ENCODE measurements at regions not wholly inside any gene's neighbourhood (a gene's known extent, or its start where the extent isn't known, plus 50 kb on each side); places are given as distances from the start of the nearest gene placed in this dataset.

- TF ChIP-seq EZH2phosphoT487 (conservative IDR thresholded peaks at IDR 0.05; ENCODE audit: low read length) (no peak), CTCF (IDR thresholded peaks at IDR 0.05; ENCODE audit: insufficient read depth, low read length, poor library complexity, severe bottlenecking) (no peak)
Observed at GRCh38 chr2:238747114-238747513, 100.8 kb upstream of the TWIST2 start.

GRCh38 chr2:238747557-238747956, 100.3 kb upstream of the TWIST2 start:
- H3K4me3 ChIP-seq (ENCODE audit: insufficient read depth, low read length, poor library complexity, severe bottlenecking): no peak overlapping the region
- no peaks in the 10 kb centered on the region for H3K9me3 ChIP-seq (ENCODE audit: insufficient read depth, low read length)
- H3K27ac ChIP-seq (ENCODE audit: low read depth, low read length): no peak overlapping the region
- no peak overlapping the region for H2AFZ ChIP-seq (ENCODE audit: low read depth, low read length, severe bottlenecking)
- H3K4me2 ChIP-seq (ENCODE audit: low read depth, low read length, poor library complexity, severe bottlenecking): no peak overlapping the region
- TF ChIP-seq CTCF (IDR thresholded peaks at IDR 0.05; ENCODE audit: insufficient read depth, low read length, poor library complexity, severe bottlenecking): no peak
- TF ChIP-seq EZH2phosphoT487 (conservative IDR thresholded peaks at IDR 0.05; ENCODE audit: low read length): no peak
- no peaks in the 10 kb centered on the region for H3K9me2 ChIP-seq (replicated peaks; ENCODE audit: insufficient read depth, low read length)
- H3K9ac ChIP-seq (ENCODE audit: low read length): no peak overlapping the region
- H4K20me1 ChIP-seq (ENCODE audit: low read depth, low read length): no peaks in the 10 kb centered on the region
- H3K27me3 ChIP-seq (ENCODE audit: low read length): no peaks in the 10 kb centered on the region
- no peaks in the 10 kb centered on the region for H3K79me2 ChIP-seq (ENCODE audit: insufficient read depth, low read length)
- H3K36me3 ChIP-seq (ENCODE audit: low read length): no peaks in the 10 kb centered on the region
- H3F3A ChIP-seq (ENCODE audit: insufficient read depth): no peaks in the 10 kb centered on the region

More at GRCh38 chr2:238747114-238747513, 100.8 kb upstream of the TWIST2 start:
- Histone ChIP-seq H3K36me3 (ENCODE audit: low read length) (no peaks in the 10 kb centered on the region), H3K27me3 (ENCODE audit: low read length) (no peaks in the 10 kb centered on the region), H3K79me2 (ENCODE audit: insufficient read depth, low read length) (no peaks in the 10 kb centered on the region), H3K9me3 (ENCODE audit: insufficient read depth, low read length) (no peaks in the 10 kb centered on the region), H2AFZ (ENCODE audit: low read depth, low read length, severe bottlenecking) (no peak overlapping the region), H3K9me2 (replicated peaks; ENCODE audit: insufficient read depth, low read length) (no peaks in the 10 kb centered on the region), H3K4me3 (ENCODE audit: insufficient read depth, low read length, poor library complexity, severe bottlenecking) (no peak overlapping the region), H3K27ac (ENCODE audit: low read depth, low read length) (no peak overlapping the region), H3K4me2 (ENCODE audit: low read depth, low read length, poor library complexity, severe bottlenecking) (no peak overlapping the region), H4K20me1 (ENCODE audit: low read depth, low read length) (no peaks in the 10 kb centered on the region), H3F3A (ENCODE audit: insufficient read depth) (no peaks in the 10 kb centered on the region), H3K9ac (ENCODE audit: low read length) (no peak overlapping the region)

GRCh38 chr2:238750212-238750904, 97.5 kb upstream of the TWIST2 start:
- Histone ChIP-seq H3K27me3 (ENCODE audit: low read length) (no peaks in the 10 kb centered on the region), H3K9me3 (ENCODE audit: insufficient read depth, low read length) (no peaks in the 10 kb centered on the region), H3K4me3 (ENCODE audit: insufficient read depth, low read length, poor library complexity, severe bottlenecking) (no peak overlapping the region), H3K9ac (ENCODE audit: low read length) (no peak overlapping the region), H4K20me1 (ENCODE audit: low read depth, low read length) (no peaks in the 10 kb centered on the region), H3F3A (ENCODE audit: insufficient read depth) (no peaks in the 10 kb centered on the region), H3K36me3 (ENCODE audit: low read length) (no peaks in the 10 kb centered on the region), H2AFZ (ENCODE audit: low read depth, low read length, severe bottlenecking) (no peak overlapping the region), H3K79me2 (ENCODE audit: insufficient read depth, low read length) (no peaks in the 10 kb centered on the region), H3K9me2 (replicated peaks; ENCODE audit: insufficient read depth, low read length) (no peaks in the 10 kb centered on the region), H3K27ac (ENCODE audit: low read depth, low read length) (no peak overlapping the region), H3K4me2 (ENCODE audit: low read depth, low read length, poor library complexity, severe bottlenecking) (no peak overlapping the region)
- TF ChIP-seq CTCF (IDR thresholded peaks at IDR 0.05; ENCODE audit: insufficient read depth, low read length, poor library complexity, severe bottlenecking): no peak
- no peak for TF ChIP-seq EZH2phosphoT487 (conservative IDR thresholded peaks at IDR 0.05; ENCODE audit: low read length)
